Rectal smooth muscle tissue (tissue), 1 donor: ENCODE measurements at regions not wholly inside any gene's neighbourhood (a gene's known extent, or its start where the extent isn't known, plus 50 kb on each side); places are given as distances from the start of the nearest gene placed in this dataset.

Experiments
- H3K27ac ChIP-seq: one replicate; pipeline ENCODE4 v1.7.0; 2013; ENCODE audit warnings: low read depth, low read length, inconsistent platforms
- H3K27me3 ChIP-seq: one replicate; pipeline ENCODE4 v1.7.0; 2013; ENCODE audit warnings: low read length; ENCODE audit not compliant: control insufficient read depth, insufficient read depth
- H3K36me3 ChIP-seq: one replicate; pipeline ENCODE4 v1.7.0; 2013; ENCODE audit warnings: low read length; ENCODE audit not compliant: control insufficient read depth, insufficient read depth
- H3K4me1 ChIP-seq: one replicate; pipeline ENCODE4 v1.7.0; 2013; ENCODE audit warnings: low read length; ENCODE audit not compliant: control insufficient read depth, insufficient read depth
- H3K4me3 ChIP-seq: one replicate; pipeline ENCODE4 v1.7.0; 2013; ENCODE audit warnings: low read length
- H3K9ac ChIP-seq: one replicate; pipeline ENCODE4 v1.7.0; 2013; ENCODE audit warnings: low read length

GRCh38 chr1:199122085-199122484 lies 483.2 kb downstream of the PTPRC start:
- H3K9ac ChIP-seq: no peak overlapping the region
- H3K4me3 ChIP-seq: no peak overlapping the region
- H3K36me3 ChIP-seq: no peaks in the 10 kb centered on the region
- no peak overlapping the region for H3K27ac ChIP-seq
- no peaks in the 10 kb centered on the region for H3K4me1 ChIP-seq
- no peaks in the 10 kb centered on the region for H3K27me3 ChIP-seq

DNA sequence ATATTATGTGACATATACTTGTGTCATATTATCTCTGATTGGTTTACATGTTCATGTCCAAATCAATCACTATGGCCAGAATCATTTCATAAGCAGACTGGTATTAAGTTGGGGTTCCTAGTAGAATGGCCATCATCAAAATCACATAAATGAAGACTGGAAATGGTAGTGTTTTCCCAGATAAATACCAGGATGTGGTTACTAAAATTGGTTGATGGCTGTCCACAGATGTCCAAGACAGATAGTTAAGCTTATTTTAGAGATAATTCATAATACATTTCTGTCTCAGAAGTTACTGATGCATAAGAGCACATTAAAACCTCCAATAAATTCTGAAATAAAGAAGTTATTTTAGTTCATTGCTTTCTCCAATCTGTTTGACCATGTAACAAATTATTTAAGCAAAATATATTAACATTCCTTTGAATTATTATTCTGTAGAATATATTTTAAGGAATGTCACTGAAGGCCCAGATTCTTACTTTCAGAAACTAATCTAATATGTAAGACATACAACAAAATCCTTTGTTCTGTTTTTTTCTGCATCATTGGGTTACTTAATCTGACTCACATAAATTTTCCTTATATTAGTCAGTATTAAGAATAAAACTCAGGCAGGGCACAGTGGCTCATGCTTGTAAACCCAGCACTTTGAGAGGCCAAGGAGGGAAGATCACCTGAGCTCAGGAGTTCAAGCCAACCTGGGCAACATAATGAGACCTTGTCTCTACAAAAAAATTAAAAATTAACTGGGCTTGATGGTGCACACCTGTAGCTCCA lies 483.9 kb downstream of the PTPRC start:
- Histone ChIP-seq H3K4me1 (no peaks in the 10 kb centered on the region), H3K27ac (no peak overlapping the region)

DNA sequence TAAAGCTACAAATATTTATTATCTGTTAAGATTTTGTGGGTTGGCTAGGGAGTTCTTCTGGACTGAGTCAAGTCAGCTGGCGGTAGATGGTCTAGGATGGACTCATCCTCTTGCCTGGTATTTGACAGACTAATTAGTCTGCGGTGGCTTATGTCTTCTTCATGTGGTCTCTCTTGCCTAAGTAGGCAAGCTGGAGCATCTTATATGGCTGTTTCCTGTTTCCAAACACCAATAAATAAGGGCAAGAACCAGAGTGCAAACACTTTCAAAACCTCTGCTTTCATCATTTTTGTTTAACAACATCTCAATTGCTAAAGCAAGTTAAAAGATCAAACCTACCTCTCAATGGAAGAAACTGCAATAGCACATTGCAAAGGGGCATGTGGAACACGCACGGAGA lies 484.8 kb downstream of the PTPRC start:
- no peak overlapping the region for H3K9ac ChIP-seq
- no peak overlapping the region for H3K27ac ChIP-seq
- no peaks in the 10 kb centered on the region for H3K27me3 ChIP-seq
- no peaks in the 10 kb centered on the region for H3K4me1 ChIP-seq
- no peaks in the 10 kb centered on the region for H3K36me3 ChIP-seq
- no peak overlapping the region for H3K4me3 ChIP-seq

More for the DNA sequence above, 483.9 kb downstream of the PTPRC start:
- Histone ChIP-seq H3K9ac (no peak overlapping the region), H3K36me3 (no peaks in the 10 kb centered on the region), H3K4me3 (no peak overlapping the region), H3K27me3 (no peaks in the 10 kb centered on the region)

DNA sequence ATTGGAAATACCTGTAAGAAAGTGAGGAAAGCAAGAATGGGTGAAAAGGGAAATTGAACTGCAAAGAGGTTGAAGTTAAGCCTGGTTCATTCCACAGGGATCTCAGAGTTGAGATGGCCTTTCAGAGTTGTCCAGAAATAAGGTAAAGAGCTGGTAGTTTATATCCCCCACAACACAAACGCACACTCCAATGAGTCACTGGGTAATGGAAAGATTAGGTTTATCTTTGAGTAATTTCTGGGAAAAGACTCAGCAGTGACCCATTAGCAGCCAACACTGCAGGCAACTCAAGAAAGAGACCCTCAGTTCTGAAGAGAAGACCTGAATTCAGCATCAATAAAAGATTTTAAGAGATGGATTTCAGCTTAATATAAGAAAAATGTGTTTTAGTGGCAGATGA lies 485.5 kb downstream of the PTPRC start:
- Histone ChIP-seq H3K27ac (no peak overlapping the region), H3K27me3 (no peaks in the 10 kb centered on the region), H3K4me3 (no peak overlapping the region), H3K36me3 (no peaks in the 10 kb centered on the region), H3K9ac (no peak overlapping the region), H3K4me1 (no peaks in the 10 kb centered on the region)

- Histone ChIP-seq H3K4me3 (no peak overlapping the region), H3K36me3 (no peaks in the 10 kb centered on the region), H3K4me1 (no peaks in the 10 kb centered on the region), H3K27ac (no peak overlapping the region), H3K9ac (no peak overlapping the region), H3K27me3 (no peaks in the 10 kb centered on the region)
Observed at GRCh38 chr1:199129247-199129646, 490.4 kb downstream of the PTPRC start.

DNA sequence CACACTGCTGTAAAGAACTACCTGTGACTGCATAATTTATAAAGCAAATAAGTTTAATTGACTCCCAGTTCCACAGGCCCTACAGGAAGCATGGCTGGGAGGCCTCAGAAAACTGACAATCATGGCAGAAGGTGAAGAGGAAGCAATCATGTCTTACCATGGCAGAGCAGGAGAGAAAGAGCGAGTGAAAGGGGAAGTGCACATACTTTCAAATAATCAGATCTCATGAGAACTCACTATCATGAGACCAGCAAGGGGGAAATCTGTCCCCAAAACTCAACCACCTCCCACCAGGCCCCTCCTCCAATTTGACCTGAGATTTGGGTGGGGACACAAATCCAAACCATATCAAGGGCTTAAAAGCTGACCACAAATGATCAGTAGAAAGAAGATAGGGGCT lies 493.2 kb downstream of the PTPRC start:
- no peak overlapping the region for H3K9ac ChIP-seq
- H3K4me3 ChIP-seq: no peak overlapping the region
- no peaks in the 10 kb centered on the region for H3K4me1 ChIP-seq
- H3K27me3 ChIP-seq: no peaks in the 10 kb centered on the region
- no peak overlapping the region for H3K27ac ChIP-seq
- H3K36me3 ChIP-seq: no peaks in the 10 kb centered on the region

- Histone ChIP-seq H3K27me3 (no peaks in the 10 kb centered on the region), H3K9ac (no peak overlapping the region), H3K4me1 (no peaks in the 10 kb centered on the region)
Observed at GRCh38 chr1:199135901-199136300, 497.1 kb downstream of the PTPRC start.

DNA sequence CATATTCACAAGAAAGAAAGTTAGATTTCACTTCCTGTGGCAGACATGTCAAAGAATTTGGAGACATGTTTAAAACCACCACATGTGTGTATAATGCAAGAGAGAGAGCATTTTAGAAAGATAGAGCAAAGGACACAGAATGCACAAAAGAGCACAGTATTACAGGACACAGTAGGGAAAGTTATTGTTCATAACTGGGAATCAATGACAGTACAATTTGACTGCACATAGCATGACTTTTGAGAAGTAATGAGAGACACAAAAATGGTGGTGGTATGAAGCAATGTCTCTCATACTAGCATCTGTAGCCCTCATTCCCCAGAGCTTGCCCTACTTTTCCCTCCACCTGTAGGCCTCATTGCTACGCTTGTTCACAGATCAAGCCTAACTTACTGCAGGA lies 499.2 kb downstream of the PTPRC start:
- no peak overlapping the region for H3K4me3 ChIP-seq
- H3K27ac ChIP-seq: no peak overlapping the region
- H3K36me3 ChIP-seq: no peaks in the 10 kb centered on the region
- no peaks in the 10 kb centered on the region for H3K27me3 ChIP-seq
- no peak overlapping the region for H3K9ac ChIP-seq
- H3K4me1 ChIP-seq: no peaks in the 10 kb centered on the region

More at GRCh38 chr1:199135901-199136300, 497.1 kb downstream of the PTPRC start:
- Histone ChIP-seq H3K4me3 (no peak overlapping the region), H3K36me3 (no peaks in the 10 kb centered on the region), H3K27ac (no peak overlapping the region)

GRCh38 chr1:199149591-199149990 lies 510.8 kb downstream of the PTPRC start:
- Histone ChIP-seq H3K36me3 (no peaks in the 10 kb centered on the region), H3K27ac (no peak overlapping the region), H3K4me1 (no peaks in the 10 kb centered on the region), H3K27me3 (no peaks in the 10 kb centered on the region), H3K9ac (no peak overlapping the region), H3K4me3 (no peak overlapping the region)

DNA sequence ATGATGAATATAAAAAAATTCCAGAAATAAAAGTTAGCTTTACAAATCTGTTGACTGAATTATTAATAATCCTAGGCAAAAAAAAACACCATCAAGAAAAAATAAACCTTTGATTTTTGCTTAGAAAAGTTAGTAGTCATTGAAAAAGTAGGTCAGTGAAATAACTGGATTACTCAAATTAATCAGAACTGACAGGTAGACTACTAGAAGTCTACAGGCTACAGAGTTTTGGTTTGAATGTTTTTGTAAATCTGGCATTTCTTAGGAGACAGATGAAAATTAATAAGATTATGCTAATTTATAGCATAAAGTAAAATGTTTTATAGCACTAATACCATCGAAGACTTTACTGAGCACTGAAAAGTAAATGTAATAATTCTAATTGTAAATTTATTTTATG lies 511.9 kb downstream of the PTPRC start:
- H3K4me1 ChIP-seq: no peaks in the 10 kb centered on the region
- H3K9ac ChIP-seq: no peak overlapping the region
- H3K27ac ChIP-seq: no peak overlapping the region
- H3K27me3 ChIP-seq: no peaks in the 10 kb centered on the region
- H3K4me3 ChIP-seq: no peak overlapping the region
- no peaks in the 10 kb centered on the region for H3K36me3 ChIP-seq

DNA sequence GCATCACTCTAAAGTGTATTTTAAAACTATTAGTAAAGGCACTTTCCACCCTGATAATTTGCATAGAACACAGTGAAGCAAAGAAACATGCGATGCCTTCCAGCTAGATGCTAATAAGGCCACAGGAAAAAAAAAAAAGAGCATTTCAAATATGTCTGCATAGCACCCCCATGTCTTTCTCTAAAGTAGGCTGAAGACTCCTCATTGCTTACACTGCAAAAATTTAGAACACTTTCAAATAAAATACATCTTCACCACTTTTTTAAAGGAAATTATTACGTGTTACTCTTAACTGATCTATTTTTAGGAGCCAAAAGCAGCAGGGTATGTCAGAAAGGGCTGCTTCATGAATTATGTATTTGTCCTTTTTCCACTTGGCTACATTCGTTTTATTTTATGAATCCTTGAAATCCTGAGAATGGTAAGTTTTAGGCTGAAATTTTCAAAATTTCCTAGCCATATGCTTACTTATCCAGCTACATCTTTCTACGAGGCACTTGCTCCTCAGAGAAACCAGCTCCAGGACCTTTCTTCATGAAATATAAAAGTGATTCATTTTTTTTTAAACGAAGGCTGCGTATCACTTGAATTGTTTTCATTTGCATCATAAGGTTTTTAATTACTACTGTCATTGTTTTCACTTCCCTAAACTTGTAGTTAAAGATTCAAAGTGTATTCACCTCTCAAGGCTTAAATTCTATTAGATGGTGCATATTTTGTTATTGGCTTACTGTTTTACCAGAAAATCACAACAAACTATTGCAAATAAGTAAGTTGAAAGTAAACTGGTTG lies 513.0 kb downstream of the PTPRC start:
- Histone ChIP-seq H3K9ac (no peak overlapping the region), H3K4me3 (no peak overlapping the region), H3K36me3 (no peaks in the 10 kb centered on the region), H3K27me3 (no peaks in the 10 kb centered on the region), H3K4me1 (no peaks in the 10 kb centered on the region), H3K27ac (no peak overlapping the region)

- no peak overlapping the region for H3K9ac ChIP-seq
- no peaks in the 10 kb centered on the region for H3K4me1 ChIP-seq
- no peaks in the 10 kb centered on the region for H3K27me3 ChIP-seq
- H3K36me3 ChIP-seq: no peaks in the 10 kb centered on the region
- no peak overlapping the region for H3K4me3 ChIP-seq
- H3K27ac ChIP-seq: no peak overlapping the region
Observed at GRCh38 chr1:199152676-199153075, 513.8 kb downstream of the PTPRC start.
